ENCODE measurements at regions not wholly inside any gene's neighbourhood (a gene's known extent, or its start where the extent isn't known, plus 50 kb on each side); places are given as distances from the start of the nearest gene placed in this dataset.

- TF ChIP-seq PBX3 (IDR thresholded peaks at IDR 0.05) (no peak), SMC3 (IDR thresholded peaks at IDR 0.05) (no peak), CTCF (IDR thresholded peaks at IDR 0.05) (no peak), BCL3 (IDR thresholded peaks at IDR 0.05) (no peak), CEBPB (IDR thresholded peaks at IDR 0.05) (no peak), BHLHE40 (IDR thresholded peaks at IDR 0.05; ENCODE audit: low read depth, low read length) (no peak), SREBF2 (IDR thresholded peaks at IDR 0.05) (no peak), HOXA7 (CRISPR knock-in tag; IDR thresholded peaks at IDR 0.05) (no peak), PHF8 (IDR thresholded peaks at IDR 0.05; ENCODE audit: borderline replicate concordance, low read depth) (no peak), RARB (CRISPR knock-in tag; IDR thresholded peaks at IDR 0.05) (no peak), POLR2AphosphoS2 (conservative IDR thresholded peaks at IDR 0.05; ENCODE audit: low read length) (no peak)
- TF ChIP-seq, protein P1, sequence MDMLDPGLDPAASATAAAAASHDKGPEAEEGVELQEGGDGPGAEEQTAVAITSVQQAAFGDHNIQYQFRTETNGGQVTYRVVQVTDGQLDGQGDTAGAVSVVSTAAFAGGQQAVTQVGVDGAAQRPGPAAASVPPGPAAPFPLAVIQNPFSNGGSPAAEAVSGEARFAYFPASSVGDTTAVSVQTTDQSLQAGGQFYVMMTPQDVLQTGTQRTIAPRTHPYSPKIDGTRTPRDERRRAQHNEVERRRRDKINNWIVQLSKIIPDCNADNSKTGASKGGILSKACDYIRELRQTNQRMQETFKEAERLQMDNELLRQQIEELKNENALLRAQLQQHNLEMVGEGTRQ (IDR thresholded peaks at IDR 0.05): no peak
Measured at GRCh38 chr11:26134053-26134452, 197.9 kb upstream of the ANO3 start.

All from A549 (cell line).